ENCODE measurements at regions not wholly inside any gene's neighbourhood (a gene's known extent, or its start where the extent isn't known, plus 50 kb on each side); places are given as distances from the start of the nearest gene placed in this dataset.

DNA sequence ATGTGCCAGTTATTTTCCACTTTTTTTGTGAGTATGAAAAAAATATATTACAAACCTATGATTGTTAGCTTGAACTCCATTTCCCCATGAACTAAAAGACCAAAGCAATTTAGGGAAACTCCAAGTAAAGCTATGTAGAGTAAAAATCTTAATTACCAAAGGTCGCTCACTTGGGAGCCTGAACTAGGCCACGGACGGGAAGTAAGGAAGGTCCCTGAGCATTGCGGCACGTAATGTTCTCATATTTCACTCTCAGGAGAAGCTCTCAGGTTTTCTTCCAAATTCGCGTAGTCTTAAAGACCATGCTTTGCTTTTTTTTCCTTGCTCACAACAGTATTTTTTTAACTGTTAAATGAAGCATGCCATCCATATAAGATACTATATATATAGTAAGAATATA, 215.3 kb upstream of the RARB start (continued):
- TF ChIP-seq, protein P1, sequence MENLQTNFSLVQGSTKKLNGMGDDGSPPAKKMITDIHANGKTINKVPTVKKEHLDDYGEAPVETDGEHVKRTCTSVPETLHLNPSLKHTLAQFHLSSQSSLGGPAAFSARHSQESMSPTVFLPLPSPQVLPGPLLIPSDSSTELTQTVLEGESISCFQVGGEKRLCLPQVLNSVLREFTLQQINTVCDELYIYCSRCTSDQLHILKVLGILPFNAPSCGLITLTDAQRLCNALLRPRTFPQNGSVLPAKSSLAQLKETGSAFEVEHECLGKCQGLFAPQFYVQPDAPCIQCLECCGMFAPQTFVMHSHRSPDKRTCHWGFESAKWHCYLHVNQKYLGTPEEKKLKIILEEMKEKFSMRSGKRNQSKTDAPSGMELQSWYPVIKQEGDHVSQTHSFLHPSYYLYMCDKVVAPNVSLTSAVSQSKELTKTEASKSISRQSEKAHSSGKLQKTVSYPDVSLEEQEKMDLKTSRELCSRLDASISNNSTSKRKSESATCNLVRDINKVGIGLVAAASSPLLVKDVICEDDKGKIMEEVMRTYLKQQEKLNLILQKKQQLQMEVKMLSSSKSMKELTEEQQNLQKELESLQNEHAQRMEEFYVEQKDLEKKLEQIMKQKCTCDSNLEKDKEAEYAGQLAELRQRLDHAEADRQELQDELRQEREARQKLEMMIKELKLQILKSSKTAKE (IDR thresholded peaks at IDR 0.05; ENCODE audit: low read depth, poor library complexity, severe bottlenecking) = no peak
- TF ChIP-seq, protein P2, sequence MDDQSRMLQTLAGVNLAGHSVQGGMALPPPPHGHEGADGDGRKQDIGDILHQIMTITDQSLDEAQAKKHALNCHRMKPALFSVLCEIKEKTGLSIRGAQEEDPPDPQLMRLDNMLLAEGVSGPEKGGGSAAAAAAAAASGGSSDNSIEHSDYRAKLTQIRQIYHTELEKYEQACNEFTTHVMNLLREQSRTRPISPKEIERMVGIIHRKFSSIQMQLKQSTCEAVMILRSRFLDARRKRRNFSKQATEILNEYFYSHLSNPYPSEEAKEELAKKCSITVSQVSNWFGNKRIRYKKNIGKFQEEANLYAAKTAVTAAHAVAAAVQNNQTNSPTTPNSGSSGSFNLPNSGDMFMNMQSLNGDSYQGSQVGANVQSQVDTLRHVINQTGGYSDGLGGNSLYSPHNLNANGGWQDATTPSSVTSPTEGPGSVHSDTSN (IDR thresholded peaks at IDR 0.05; ENCODE audit: insufficient replicate concordance, low read depth, low read length) = no peak
- TF ChIP-seq RUNX3 (IDR thresholded peaks at IDR 0.05; ENCODE audit: low read length) = no peak
- no peak for TF ChIP-seq SIX5 (IDR thresholded peaks at IDR 0.05; ENCODE audit: low read depth, low read length, severe bottlenecking)

DNA sequence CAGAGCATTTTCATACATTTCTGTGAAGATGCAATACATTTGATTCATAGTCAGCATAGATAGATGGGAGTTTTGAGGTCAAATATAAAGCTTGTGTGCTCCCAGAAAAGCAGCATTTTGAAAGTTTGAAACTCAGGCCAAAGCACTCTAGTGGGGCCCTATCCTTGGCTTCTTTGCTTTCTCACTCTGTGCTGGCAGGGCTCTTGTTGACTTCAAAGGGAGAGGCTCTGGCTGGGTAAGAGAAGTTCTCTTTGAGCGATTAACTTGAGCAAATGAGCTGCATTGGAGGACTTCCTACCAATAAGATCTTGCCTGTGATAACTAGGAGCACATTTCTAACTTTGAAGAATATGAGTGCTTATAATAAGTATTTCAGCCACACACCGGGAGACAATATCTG, 214.0 kb upstream of the RARB start:
- no peak overlapping the region for H2AFZ ChIP-seq (ENCODE audit: control insufficient read depth, low read depth, low read length)
- CTCF ChIA-PET = no interaction called here
- no peak overlapping the region for H3K4me2 ChIP-seq (ENCODE audit: control insufficient read depth, insufficient read depth)
- RAD21 ChIA-PET (ENCODE audit: unreplicated experiment) = no interaction called here
- no peak for DNase-seq (ENCODE audit: low read depth, low spot score)
- WGBS (ENCODE audit: insufficient coverage, insufficient replicate concordance, low lambda C conversion rate, missing lambda C conversion rate) = 45% methylated on average over 2 of the region's 2 CpGs
- no peaks in the 10 kb centered on the region for H4K20me1 ChIP-seq (ENCODE audit: control insufficient read depth, insufficient read depth)
- H3K79me2 ChIP-seq (ENCODE audit: control insufficient read depth, insufficient read depth, low read length) = no peaks in the 10 kb centered on the region
- no peak overlapping the region for H3K27ac ChIP-seq (ENCODE audit: control insufficient read depth, insufficient read depth)
- no peak for ATAC-seq
- no peaks in the 10 kb centered on the region for H3K36me3 ChIP-seq (ENCODE audit: control insufficient read depth in 2 of 2, insufficient read depth in 2 of 2, low read length in 1 of 2)
- FAIRE-seq = no peak
- SMC1A ChIA-PET (ENCODE audit: uncharacterized antibody, unreplicated experiment) = no interaction called here
- H3K27me3 ChIP-seq (replicated peaks in 1 of 2; ENCODE audit: control insufficient read depth in 2 of 2, insufficient read depth in 2 of 2, low read length in 1 of 2) = no peaks in the 10 kb centered on the region
- no peak overlapping the region for H3K4me3 ChIP-seq
- H3K9me3 ChIP-seq (replicated peaks; ENCODE audit: control insufficient read depth, insufficient read depth, low read length) = no peaks in the 10 kb centered on the region
- no peak overlapping the region for H3K9ac ChIP-seq (ENCODE audit: control insufficient read depth, insufficient read depth, low read length)
- in situ Hi-C loops (cut with MboI) (no loop called here), intact Hi-C loops (cut with micrococcal nuclease; ENCODE audit: unreplicated experiment) (no loop called here)
- POLR2A ChIA-PET = no interaction called here
- no TSS peak for BruUV-seq (replicated peaks)
- H3K4me1 ChIP-seq (ENCODE audit: control insufficient read depth, insufficient read depth, low read length) = no peaks in the 10 kb centered on the region
- TF ChIP-seq JUND (IDR thresholded peaks at IDR 0.05; ENCODE audit: low read depth, low read length) (no peak), TCF12 (IDR thresholded peaks at IDR 0.05; ENCODE audit: low read depth, low read length) (no peak), KAT2A (conservative IDR thresholded peaks at IDR 0.05; ENCODE audit: control insufficient read depth, low read depth, low read length) (no peak), CBX3 (IDR thresholded peaks at IDR 0.05; ENCODE audit: borderline replicate concordance, low read depth) (no peak), MTA2 (IDR thresholded peaks at IDR 0.05; ENCODE audit: low read depth) (no peak), SRF (IDR thresholded peaks at IDR 0.05; ENCODE audit: low read depth in 2 of 2, low read length in 2 of 2) (no peak), NBN (IDR thresholded peaks at IDR 0.05) (no peak), YY1 (IDR thresholded peaks at IDR 0.05; ENCODE audit: low read depth, low read length) (no peak)
- TF ChIP-seq, protein P3, sequence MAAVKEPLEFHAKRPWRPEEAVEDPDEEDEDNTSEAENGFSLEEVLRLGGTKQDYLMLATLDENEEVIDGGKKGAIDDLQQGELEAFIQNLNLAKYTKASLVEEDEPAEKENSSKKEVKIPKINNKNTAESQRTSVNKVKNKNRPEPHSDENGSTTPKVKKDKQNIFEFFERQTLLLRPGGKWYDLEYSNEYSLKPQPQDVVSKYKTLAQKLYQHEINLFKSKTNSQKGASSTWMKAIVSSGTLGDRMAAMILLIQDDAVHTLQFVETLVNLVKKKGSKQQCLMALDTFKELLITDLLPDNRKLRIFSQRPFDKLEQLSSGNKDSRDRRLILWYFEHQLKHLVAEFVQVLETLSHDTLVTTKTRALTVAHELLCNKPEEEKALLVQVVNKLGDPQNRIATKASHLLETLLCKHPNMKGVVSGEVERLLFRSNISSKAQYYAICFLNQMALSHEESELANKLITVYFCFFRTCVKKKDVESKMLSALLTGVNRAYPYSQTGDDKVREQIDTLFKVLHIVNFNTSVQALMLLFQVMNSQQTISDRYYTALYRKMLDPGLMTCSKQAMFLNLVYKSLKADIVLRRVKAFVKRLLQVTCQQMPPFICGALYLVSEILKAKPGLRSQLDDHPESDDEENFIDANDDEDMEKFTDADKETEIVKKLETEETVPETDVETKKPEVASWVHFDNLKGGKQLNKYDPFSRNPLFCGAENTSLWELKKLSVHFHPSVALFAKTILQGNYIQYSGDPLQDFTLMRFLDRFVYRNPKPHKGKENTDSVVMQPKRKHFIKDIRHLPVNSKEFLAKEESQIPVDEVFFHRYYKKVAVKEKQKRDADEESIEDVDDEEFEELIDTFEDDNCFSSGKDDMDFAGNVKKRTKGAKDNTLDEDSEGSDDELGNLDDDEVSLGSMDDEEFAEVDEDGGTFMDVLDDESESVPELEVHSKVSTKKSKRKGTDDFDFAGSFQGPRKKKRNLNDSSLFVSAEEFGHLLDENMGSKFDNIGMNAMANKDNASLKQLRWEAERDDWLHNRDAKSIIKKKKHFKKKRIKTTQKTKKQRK (IDR thresholded peaks at IDR 0.05; ENCODE audit: low read depth, low read length) = no peak
- TF ChIP-seq, protein P4, sequence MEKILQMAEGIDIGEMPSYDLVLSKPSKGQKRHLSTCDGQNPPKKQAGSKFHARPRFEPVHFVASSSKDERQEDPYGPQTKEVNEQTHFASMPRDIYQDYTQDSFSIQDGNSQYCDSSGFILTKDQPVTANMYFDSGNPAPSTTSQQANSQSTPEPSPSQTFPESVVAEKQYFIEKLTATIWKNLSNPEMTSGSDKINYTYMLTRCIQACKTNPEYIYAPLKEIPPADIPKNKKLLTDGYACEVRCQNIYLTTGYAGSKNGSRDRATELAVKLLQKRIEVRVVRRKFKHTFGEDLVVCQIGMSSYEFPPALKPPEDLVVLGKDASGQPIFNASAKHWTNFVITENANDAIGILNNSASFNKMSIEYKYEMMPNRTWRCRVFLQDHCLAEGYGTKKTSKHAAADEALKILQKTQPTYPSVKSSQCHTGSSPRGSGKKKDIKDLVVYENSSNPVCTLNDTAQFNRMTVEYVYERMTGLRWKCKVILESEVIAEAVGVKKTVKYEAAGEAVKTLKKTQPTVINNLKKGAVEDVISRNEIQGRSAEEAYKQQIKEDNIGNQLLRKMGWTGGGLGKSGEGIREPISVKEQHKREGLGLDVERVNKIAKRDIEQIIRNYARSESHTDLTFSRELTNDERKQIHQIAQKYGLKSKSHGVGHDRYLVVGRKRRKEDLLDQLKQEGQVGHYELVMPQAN (conservative IDR thresholded peaks at IDR 0.05) = no peak

All from GM12878 (cell line).